HG03378 (cell line): ENCODE measurements at regions not wholly inside any gene's neighbourhood (a gene's known extent, or its start where the extent isn't known, plus 50 kb on each side); places are given as distances from the start of the nearest gene placed in this dataset.
"Not testable (repeated sequence)": the region's sequence is repeated elsewhere in the genome, so short reads cannot be mapped to it uniquely, and the experiment has no call there.

Experiments
- ATAC-seq: cut with Tn5 transposase; IDR thresholded peaks from one replicate; pipeline ENCODE4 v1.9.1; 2021; ENCODE audit warnings: mild to moderate bottlenecking, moderate library complexity; ENCODE audit not compliant: unreplicated experiment

GRCh38 chr6:90678049-90678779, 91.3 kb upstream of the MAP3K7 start:
- ATAC-seq = no peak

- ATAC-seq = no peak
Measured at GRCh38 chr6:90677440-90677839, 90.6 kb upstream of the MAP3K7 start.

- no peak for ATAC-seq
Measured at GRCh38 chr6:90676516-90677300, 89.8 kb upstream of the MAP3K7 start.

DNA sequence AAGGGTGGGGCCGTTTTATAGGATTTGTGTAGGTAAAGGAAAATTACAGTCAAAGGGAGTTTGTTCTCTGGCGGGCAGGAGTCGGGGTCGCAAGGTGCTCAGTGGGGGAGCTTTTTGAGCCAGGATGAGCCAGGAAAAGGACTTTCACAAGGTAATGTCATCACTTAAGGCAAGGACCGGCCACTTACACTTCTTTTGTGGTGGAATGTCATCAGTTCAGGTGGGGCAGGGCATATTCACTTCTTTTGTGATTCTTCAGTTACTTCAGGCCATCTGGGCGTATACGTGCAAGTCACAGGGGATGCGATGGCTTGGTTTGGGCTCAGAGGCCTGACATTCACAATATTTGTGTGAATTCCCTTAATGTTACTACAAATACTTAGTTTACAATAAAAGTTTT, 88.2 kb upstream of the MAP3K7 start:
- not testable (repeated sequence) for ATAC-seq

- ATAC-seq = not testable (repeated sequence)
Measured at GRCh38 chr6:90674077-90674476, 87.2 kb upstream of the MAP3K7 start.

DNA sequence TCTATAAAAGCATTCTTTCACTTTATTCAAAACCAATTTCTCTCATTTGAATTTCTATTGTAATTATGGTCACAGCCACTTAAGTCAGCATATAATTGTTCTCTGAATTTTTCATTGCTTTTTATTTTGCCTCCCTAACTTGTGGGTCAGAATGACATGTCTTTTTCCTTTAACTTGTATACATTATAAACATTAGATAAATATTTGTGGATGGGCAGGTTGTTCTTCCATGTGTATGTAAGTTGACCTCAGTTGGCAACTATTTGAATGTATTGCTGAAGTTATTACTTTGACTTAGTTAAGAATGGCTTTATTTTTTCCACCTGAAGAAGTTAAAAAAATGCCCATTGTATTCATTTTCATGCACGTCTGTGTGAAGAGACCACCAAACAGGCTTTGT, 83.0 kb upstream of the MAP3K7 start:
- ATAC-seq = no peak

- ATAC-seq = no peak
Measured at GRCh38 chr6:90669420-90669819, 82.5 kb upstream of the MAP3K7 start.

GRCh38 chr6:90668141-90668540, 81.3 kb upstream of the MAP3K7 start:
- no peak for ATAC-seq

GRCh38 chr6:90663873-90664272, 77.0 kb upstream of the MAP3K7 start:
- no peak for ATAC-seq

DNA sequence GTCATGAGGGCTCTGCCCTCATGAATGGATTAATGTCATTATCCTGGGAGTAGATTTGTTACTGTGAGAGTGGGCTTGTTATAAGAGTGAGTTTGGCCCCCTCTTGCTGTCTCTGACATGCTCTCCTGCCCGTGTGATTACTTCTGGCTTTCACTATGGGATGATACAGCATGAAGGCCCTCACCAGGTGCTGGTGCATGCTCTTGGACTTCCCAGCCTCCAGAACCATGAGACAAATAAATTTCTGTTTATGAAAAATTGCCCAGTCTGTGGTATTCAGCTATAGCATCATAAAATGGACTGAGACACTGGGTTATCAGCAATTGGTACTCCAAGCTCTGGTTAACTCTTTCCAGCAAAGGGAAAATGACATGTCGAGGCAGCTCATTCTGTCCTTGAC, 76.2 kb upstream of the MAP3K7 start:
- no peak for ATAC-seq

- no peak for ATAC-seq
Measured at GRCh38 chr6:90660931-90661330, 74.1 kb upstream of the MAP3K7 start.

DNA sequence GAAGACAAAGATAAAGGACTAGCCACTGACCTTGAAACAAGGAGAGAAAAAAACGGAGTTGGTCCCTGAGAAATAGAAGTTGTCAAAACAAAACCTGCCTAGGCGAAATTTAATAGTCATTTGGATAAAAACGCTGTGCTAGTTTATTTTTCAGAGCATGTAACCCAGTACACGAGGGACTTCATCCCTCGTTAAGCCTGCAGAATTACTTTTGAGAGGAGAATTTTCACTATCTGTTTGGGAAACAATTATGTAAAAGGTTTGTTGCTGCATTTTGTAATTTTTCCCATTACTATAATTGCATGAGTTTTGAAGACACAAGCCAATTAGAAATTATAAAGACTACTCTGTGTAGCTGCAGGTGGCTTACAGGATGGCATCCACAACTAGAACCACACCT, 71.6 kb upstream of the MAP3K7 start:
- ATAC-seq = no peak

GRCh38 chr6:90656325-90656724, 69.5 kb upstream of the MAP3K7 start:
- no peak for ATAC-seq

DNA sequence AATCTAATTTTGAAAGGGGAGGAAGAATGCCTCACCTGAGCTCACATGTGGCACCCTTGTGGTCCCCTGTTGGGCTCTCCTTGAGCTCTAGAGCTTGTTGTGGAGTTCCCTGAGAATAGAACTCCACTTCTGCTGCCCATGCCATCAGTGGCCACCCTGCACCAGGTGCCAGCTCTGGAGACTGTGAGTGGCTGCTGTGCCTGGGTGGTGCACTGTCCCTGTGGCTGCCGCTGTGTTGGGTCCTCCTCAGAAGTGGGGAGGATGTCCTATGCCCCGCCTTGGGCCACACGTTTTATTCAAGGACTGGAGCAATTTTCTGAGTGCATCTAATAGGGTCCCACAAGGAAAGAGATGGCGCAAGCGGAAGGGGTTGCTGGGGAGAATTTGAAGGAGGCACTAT, 67.9 kb upstream of the MAP3K7 start:
- ATAC-seq = no peak

GRCh38 chr6:90654166-90654565, 67.3 kb upstream of the MAP3K7 start:
- no peak for ATAC-seq

DNA sequence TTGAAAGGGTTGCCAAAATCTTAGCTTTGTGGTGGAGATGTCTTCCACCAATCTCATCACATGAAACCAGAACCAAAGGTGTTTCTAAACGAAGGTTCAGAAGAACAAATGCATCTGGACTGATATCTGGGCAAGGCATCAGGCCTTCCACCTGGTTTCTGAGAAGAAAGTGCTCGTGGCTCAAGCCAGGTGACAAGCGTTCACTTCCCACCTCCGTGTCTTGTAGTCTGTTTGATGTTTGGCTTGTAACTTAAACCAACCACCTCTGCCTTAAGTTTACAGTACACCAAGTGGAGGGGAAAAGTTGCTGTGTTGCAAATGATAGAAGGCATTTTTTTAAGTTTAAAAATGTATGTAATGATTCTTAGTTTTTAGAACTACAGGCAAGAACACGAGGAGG, 66.9 kb upstream of the MAP3K7 start:
- no peak for ATAC-seq

- no peak for ATAC-seq
Measured at GRCh38 chr6:90650041-90650940, 63.4 kb upstream of the MAP3K7 start.

- ATAC-seq = no peak
Measured at GRCh38 chr6:90648873-90649272, 62.0 kb upstream of the MAP3K7 start.

- no peak for ATAC-seq
Measured at GRCh38 chr6:90646940-90647339, 60.1 kb upstream of the MAP3K7 start.

DNA sequence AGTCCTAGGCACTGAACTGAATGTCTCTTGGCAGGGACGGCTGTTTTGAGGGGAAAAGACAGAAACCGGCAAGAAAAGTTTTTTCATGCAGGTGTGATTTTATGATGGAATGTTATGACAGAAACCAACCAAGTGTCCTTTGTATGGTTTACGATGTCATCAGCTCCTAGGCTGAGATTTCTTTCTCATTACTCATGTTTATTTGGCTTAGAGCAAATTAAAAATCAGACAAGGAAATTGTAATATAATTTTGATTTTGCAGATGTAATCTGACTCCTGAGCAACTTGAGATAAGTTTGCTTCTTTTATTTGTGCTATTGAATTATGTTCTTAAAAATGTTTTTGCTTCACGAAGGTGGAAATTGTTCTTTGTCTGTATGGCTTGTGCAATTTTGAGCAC, 58.8 kb upstream of the MAP3K7 start:
- no peak for ATAC-seq

DNA sequence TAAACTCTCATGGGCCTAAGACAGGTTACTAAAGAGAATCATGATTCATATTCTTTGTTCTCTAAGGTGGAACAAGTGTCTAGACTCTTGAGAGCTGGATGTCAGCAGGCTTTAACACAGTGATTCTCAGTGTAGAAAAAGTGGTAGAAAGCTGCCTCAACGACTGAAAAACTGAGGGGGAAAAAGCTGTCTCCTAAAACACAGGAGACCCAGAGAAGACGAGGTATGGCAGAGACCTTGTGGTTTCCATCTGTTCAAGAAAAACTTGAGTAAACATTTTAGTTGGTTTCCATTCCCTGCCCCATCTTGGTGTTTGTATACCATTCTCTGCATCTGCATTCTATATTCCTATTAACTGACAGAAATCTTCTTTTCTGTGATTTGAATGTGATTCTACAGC, 57.6 kb upstream of the MAP3K7 start:
- ATAC-seq = no peak
